ENCODE measurements at regions not wholly inside any gene's neighbourhood (a gene's known extent, or its start where the extent isn't known, plus 50 kb on each side); places are given as distances from the start of the nearest gene placed in this dataset.

DNA sequence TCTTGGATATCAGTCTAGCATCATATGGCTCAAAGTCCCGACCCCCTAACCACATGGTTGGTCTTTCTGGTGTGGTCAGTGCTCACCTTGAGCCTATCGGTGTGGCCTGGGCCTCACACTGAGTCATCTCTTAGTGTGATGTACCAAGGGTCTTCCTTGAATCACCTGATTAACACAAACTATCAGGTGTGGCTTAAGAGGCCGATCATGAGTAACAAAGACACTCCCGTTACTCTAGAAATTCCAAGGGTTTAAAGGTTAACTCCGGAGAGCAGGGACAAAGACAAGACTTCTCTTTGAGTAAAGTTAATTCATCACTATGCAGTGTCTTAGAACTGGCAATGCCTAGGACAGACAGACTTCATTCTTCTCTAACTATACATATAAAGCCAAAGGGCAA, 52.3 kb upstream of the ARMC3 start:
- WGBS, 5 donors = 67 to 77% (median 69%) methylated on average over 5 of the region's 5 CpGs
- no peak for DNase-seq
- Histone ChIP-seq H3K36me3 (no peaks in the 10 kb centered on the region), H3K27me3 (no peaks in the 10 kb centered on the region), H3K4me1 (no peaks in the 10 kb centered on the region), H3K27ac (no peak overlapping the region), H3K9me3 (no peaks in the 10 kb centered on the region), H3K4me3 (no peak overlapping the region)
- intact Hi-C loops (cut with DNase I; ENCODE audit: low total_unique reads) = no loop called here
- TF ChIP-seq POLR2AphosphoS5 (IDR thresholded peaks at IDR 0.05) (no peak), POLR2A (IDR thresholded peaks at IDR 0.05) (no peak), EP300 (IDR thresholded peaks at IDR 0.05) (no peak)
- TF ChIP-seq, protein P1, sequence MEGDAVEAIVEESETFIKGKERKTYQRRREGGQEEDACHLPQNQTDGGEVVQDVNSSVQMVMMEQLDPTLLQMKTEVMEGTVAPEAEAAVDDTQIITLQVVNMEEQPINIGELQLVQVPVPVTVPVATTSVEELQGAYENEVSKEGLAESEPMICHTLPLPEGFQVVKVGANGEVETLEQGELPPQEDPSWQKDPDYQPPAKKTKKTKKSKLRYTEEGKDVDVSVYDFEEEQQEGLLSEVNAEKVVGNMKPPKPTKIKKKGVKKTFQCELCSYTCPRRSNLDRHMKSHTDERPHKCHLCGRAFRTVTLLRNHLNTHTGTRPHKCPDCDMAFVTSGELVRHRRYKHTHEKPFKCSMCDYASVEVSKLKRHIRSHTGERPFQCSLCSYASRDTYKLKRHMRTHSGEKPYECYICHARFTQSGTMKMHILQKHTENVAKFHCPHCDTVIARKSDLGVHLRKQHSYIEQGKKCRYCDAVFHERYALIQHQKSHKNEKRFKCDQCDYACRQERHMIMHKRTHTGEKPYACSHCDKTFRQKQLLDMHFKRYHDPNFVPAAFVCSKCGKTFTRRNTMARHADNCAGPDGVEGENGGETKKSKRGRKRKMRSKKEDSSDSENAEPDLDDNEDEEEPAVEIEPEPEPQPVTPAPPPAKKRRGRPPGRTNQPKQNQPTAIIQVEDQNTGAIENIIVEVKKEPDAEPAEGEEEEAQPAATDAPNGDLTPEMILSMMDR (IDR thresholded peaks at IDR 0.05) = no peak

DNA sequence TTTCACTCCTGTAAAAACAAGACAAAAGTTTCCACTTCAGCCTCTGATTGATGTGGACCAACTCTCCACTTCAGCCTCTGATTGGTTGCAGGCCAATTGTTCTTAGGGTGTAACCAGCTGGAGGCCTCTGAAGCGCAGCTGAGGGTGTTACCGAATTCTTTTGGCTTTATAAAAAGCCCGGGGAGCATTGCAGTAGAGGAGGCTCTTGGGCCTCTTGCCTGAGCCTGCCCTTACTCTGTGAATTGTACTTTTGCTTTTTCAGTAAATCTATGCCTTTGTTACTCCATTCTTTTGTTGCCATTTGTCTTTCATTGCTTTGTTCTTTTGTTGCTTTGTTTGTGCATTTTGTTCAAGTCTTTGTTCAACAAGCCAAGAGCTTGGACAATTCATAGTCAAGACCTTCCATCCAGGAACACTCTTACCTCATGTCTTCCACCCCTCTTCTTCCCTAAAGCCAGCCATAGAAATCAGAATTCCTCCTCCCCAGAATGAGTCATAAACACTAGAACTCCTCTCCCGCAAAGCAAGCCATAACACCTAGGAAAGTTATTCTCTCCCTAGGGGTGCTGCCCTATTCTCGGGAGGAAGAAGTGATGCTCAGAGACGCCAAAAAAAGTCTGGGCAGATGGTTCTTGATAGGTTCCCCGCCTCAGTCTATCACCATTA, 53.5 kb upstream of the ARMC3 start:
- TF ChIP-seq POLR2AphosphoS5 (IDR thresholded peaks at IDR 0.05) (no peak), POLR2A (IDR thresholded peaks at IDR 0.05) (no peak), EP300 (IDR thresholded peaks at IDR 0.05) (no peak)
- TF ChIP-seq, protein P1 (IDR thresholded peaks at IDR 0.05) = no peak
- H3K4me3 ChIP-seq = no peak overlapping the region
- no peaks in the 10 kb centered on the region for H3K4me1 ChIP-seq
- no peaks in the 10 kb centered on the region for H3K9me3 ChIP-seq
- DNase-seq = no peak
- intact Hi-C loops (cut with DNase I; ENCODE audit: low total_unique reads) = no loop called here
- WGBS, 5 donors = 83 to 89% (median 88%) methylated on average over 7 of the region's 7 CpGs
- no peaks in the 10 kb centered on the region for H3K27me3 ChIP-seq
- no peak overlapping the region for H3K27ac ChIP-seq
- no peaks in the 10 kb centered on the region for H3K36me3 ChIP-seq

DNA sequence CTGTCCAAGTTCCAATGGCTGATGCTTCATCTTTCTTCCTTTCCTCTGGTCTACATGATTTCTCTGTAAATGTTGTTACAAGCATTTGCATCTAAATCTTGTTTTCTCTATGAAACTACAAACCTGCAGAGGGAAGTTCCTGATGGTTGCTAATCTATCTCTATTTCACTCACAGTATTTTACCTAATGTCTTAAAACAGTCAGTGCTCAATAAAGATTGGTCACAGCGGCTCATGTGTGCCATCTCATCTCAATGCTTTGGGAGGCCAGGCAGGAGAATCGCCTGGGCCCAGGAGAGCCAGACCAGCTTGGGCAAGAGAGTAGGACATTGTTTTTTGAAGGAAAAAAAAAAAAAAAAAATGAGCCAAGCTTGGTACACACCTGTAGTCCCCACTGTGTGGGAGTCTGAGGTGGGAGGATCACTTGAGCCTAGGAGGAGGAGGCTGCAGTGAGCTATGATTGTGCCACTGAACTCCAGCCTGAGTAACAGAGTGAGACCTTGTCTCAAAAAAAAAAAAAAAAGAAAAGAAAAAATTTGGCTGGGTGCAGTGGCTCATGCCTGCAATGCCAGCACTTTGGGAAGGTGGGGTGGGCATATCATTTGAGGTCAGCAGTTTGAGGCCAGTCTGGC, 71.3 kb upstream of the ARMC3 start:
- TF ChIP-seq POLR2A (IDR thresholded peaks at IDR 0.05) (no peak), POLR2AphosphoS5 (IDR thresholded peaks at IDR 0.05) (no peak), EP300 (IDR thresholded peaks at IDR 0.05) (no peak)
- TF ChIP-seq, protein P1 (IDR thresholded peaks at IDR 0.05) = no peak
- Histone ChIP-seq H3K36me3 (no peaks in the 10 kb centered on the region), H3K4me3 (no peak overlapping the region), H3K4me1 (peaks cover 0 to 5% (median 0%) of the 10 kb centered on the region in 4 donors), H3K27ac (no peak overlapping the region), H3K9me3 (no peaks in the 10 kb centered on the region), H3K27me3 (no peaks in the 10 kb centered on the region)
- DNase-seq = no peak
- intact Hi-C loops (cut with DNase I; ENCODE audit: low total_unique reads) = no loop called here
- WGBS, 5 donors = 90 to 100% (median 94%) methylated on average over 2 of the region's 2 CpGs

DNA sequence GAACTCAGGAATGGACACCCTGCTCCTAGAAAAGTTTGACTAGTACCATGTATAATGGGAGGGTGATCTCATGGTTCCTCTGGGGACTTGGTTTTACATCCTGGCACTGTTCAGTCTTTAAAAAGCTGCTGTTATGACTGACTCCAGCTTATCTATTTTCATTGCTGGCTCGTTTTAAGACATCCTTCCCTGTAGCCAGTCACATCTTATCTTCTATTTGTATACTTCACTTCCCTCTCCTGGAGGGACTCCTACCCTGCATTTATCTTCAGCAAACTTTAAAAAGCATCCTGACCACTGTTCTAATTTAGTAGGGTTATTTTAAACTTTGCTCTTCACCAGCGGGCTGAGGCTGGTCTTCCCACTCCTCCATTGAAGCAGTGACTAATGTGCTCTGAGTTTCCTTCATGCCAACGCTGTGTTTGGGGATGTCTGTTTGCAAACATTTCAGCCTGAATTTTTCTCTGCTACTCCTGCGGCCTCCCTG, 72.9 kb upstream of the ARMC3 start:
- no peak for DNase-seq
- no peaks in the 10 kb centered on the region for H3K27me3 ChIP-seq
- H3K27ac ChIP-seq = no peak overlapping the region
- H3K4me3 ChIP-seq = no peak overlapping the region
- TF ChIP-seq, protein P1 (IDR thresholded peaks at IDR 0.05) = no peak
- peaks cover 2 to 13% (median 5%) of the 10 kb centered on the region in 4 donors for H3K4me1 ChIP-seq
- H3K9me3 ChIP-seq = no peaks in the 10 kb centered on the region
- intact Hi-C loops (cut with DNase I; ENCODE audit: low total_unique reads) = no loop called here
- no peaks in the 10 kb centered on the region for H3K36me3 ChIP-seq
- 35 to 54% (median 40%) methylated on average over 4 of the region's 4 CpGs for WGBS, 5 donors

Data from stomach (tissue), 8 donors.